Cardiac fibroblast (primary cell): ENCODE measurements at regions not wholly inside any gene's neighbourhood (a gene's known extent, or its start where the extent isn't known, plus 50 kb on each side); places are given as distances from the start of the nearest gene placed in this dataset.

Experiments
- DNase-seq, 2 donors: peaks; one replicate each; pipeline versions ENCODE4 v3.0.0 to v3.0.0-alpha.2; 2010; ENCODE audit warnings: low read depth in 2 of 2
- H3K4me3 ChIP-seq, 2 donors: replicated peaks in 1 of 2; 1 replicate in 1 of 2; 2 replicates in 1 of 2; pipeline ENCODE4 v1.5.1; 2011; ENCODE audit warnings: low read depth in 2 of 2, low read length in 2 of 2, mild to moderate bottlenecking in 2 of 2, moderate library complexity in 1 of 2
- CTCF ChIP-seq: IDR thresholded peaks from one replicate; pipeline ENCODE4 v1.5.1; 2011; ENCODE audit warnings: low read depth, mild to moderate bottlenecking, low read length, inconsistent platforms

GRCh38 chr19:13604902-13605586 is 98.8 kb upstream of the CACNA1A start:
- no peak overlapping the region for H3K4me3 ChIP-seq
- TF ChIP-seq CTCF = no peak
- DNase-seq = no peak

- TF ChIP-seq CTCF = no peak
- DNase-seq = no peak
- H3K4me3 ChIP-seq = no peak overlapping the region
Measured at GRCh38 chr19:13600802-13601201, 94.5 kb upstream of the CACNA1A start.

GRCh38 chr19:13600091-13600490 is 93.8 kb upstream of the CACNA1A start:
- no peak for TF ChIP-seq CTCF
- no peak overlapping the region for H3K4me3 ChIP-seq
- DNase-seq = no peak

- H3K4me3 ChIP-seq = no peak overlapping the region
- TF ChIP-seq CTCF = no peak
- DNase-seq = no peak
Measured at GRCh38 chr19:13599681-13600080, 93.4 kb upstream of the CACNA1A start.

- TF ChIP-seq CTCF = no peak
- H3K4me3 ChIP-seq = no peak overlapping the region
- DNase-seq = no peak
Measured at GRCh38 chr19:13598098-13598497, 91.8 kb upstream of the CACNA1A start.

GRCh38 chr19:13597640-13598039 is 91.4 kb upstream of the CACNA1A start:
- H3K4me3 ChIP-seq = no peak overlapping the region
- TF ChIP-seq CTCF = peak; percentile 59
- peak; percentile 78 to 81 for DNase-seq
